ENCODE measurements at regions not wholly inside any gene's neighbourhood (a gene's known extent, or its start where the extent isn't known, plus 50 kb on each side); places are given as distances from the start of the nearest gene placed in this dataset.

DNA sequence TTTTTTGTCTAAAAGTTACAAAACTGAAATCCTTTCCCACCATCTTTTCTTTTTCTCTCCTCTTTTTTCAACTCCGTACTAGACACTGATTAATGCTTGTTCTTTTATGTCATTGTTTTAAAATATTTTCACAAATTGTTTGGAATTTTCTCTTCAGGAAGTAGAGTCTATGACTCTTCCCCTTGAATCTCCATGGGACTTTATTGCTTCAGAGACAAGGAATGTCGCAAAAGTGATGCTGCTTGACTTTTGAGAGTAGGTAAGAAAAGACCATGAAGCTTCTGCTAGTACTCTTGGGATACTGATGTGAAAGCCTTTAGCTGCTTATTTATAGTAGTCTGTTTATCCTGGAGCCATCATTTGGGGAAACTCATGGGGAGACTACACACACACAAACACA lies 260.1 kb upstream of the SLC10A2 start:
- TF ChIP-seq, protein P1, sequence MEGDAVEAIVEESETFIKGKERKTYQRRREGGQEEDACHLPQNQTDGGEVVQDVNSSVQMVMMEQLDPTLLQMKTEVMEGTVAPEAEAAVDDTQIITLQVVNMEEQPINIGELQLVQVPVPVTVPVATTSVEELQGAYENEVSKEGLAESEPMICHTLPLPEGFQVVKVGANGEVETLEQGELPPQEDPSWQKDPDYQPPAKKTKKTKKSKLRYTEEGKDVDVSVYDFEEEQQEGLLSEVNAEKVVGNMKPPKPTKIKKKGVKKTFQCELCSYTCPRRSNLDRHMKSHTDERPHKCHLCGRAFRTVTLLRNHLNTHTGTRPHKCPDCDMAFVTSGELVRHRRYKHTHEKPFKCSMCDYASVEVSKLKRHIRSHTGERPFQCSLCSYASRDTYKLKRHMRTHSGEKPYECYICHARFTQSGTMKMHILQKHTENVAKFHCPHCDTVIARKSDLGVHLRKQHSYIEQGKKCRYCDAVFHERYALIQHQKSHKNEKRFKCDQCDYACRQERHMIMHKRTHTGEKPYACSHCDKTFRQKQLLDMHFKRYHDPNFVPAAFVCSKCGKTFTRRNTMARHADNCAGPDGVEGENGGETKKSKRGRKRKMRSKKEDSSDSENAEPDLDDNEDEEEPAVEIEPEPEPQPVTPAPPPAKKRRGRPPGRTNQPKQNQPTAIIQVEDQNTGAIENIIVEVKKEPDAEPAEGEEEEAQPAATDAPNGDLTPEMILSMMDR (IDR thresholded peaks at IDR 0.05) = no peak
- TF ChIP-seq POLR2A (IDR thresholded peaks at IDR 0.05) = no peak

All from right lobe of liver (tissue), 4 donors.